ENCODE measurements at regions not wholly inside any gene's neighbourhood (a gene's known extent, or its start where the extent isn't known, plus 50 kb on each side); places are given as distances from the start of the nearest gene placed in this dataset.
"Not testable (repeated sequence)": the region's sequence is repeated elsewhere in the genome, so short reads cannot be mapped to it uniquely, and the experiment has no call there.

GRCh38 chrX:17944833-17945497 is 83.9 kb upstream of the RAI2 start:
- H3K9me1 ChIP-seq (replicated peaks; ENCODE audit: control insufficient read depth, extremely low read depth, insufficient read depth, low read length): no peaks in the 10 kb centered on the region
- FAIRE-seq: no peak
- POLR2A ChIA-PET: no interaction called here

GRCh38 chrX:17941171-17941570 is 80.1 kb upstream of the RAI2 start:
- DNase-seq (ENCODE audit: low read depth, low spot score); H3K27me3 ChIP-seq (ENCODE audit: control insufficient read depth in 2 of 2, insufficient read depth in 2 of 2, low read length in 2 of 2); BruUV-seq (replicated peaks); H3K9me3 ChIP-seq (replicated peaks; ENCODE audit: control insufficient read depth, insufficient read depth, low read length); dilution Hi-C loops (cut with MboI; ENCODE audit: extremely low pct_ligation_motif_present, low sequenced_read_pairs); H3K9me1 ChIP-seq (replicated peaks; ENCODE audit: control insufficient read depth, extremely low read depth, insufficient read depth, low read length); H3K4me1 ChIP-seq (ENCODE audit: control insufficient read depth, extremely low read depth, insufficient read depth, low read length); H3K79me2 ChIP-seq (ENCODE audit: control insufficient read depth, insufficient read depth, low read length); H4K20me1 ChIP-seq (replicated peaks; ENCODE audit: control insufficient read depth, extremely low read depth, insufficient read depth, low read length); H3K4me2 ChIP-seq (ENCODE audit: insufficient read depth, low read length); FAIRE-seq; H3K4me3 ChIP-seq (replicated peaks in 1 of 3; ENCODE audit: insufficient read depth in 1 of 3, low read depth in 1 of 3, low read length in 3 of 3); POLR2A ChIA-PET; H3K9ac ChIP-seq (replicated peaks; ENCODE audit: extremely low read depth, insufficient read depth, low read length); intact Hi-C loops (cut with micrococcal nuclease); H3K27ac ChIP-seq (ENCODE audit: insufficient read depth, low read depth, low read length); H3K36me3 ChIP-seq (ENCODE audit: control insufficient read depth in 2 of 2, extremely low read depth in 1 of 2, insufficient read depth in 2 of 2, low read length in 2 of 2); H2AFZ ChIP-seq (ENCODE audit: low read depth, low read length); CTCF ChIA-PET: not testable (repeated sequence)

More at GRCh38 chrX:17944833-17945497, 83.9 kb upstream of the RAI2 start:
- Histone ChIP-seq H3K4me3 (replicated peaks in 1 of 3; ENCODE audit: insufficient read depth in 1 of 3, low read depth in 1 of 3, low read length in 3 of 3) (no peak overlapping the region), H3K4me1 (ENCODE audit: control insufficient read depth, extremely low read depth, insufficient read depth, low read length) (no peaks in the 10 kb centered on the region), H3K9ac (replicated peaks; ENCODE audit: extremely low read depth, insufficient read depth, low read length) (no peak overlapping the region), H2AFZ (ENCODE audit: low read depth, low read length) (no peak overlapping the region), H3K27me3 (ENCODE audit: control insufficient read depth in 2 of 2, insufficient read depth in 2 of 2, low read length in 2 of 2) (no peaks in the 10 kb centered on the region), H3K27ac (ENCODE audit: insufficient read depth, low read depth, low read length) (no peak overlapping the region), H3K79me2 (ENCODE audit: control insufficient read depth, insufficient read depth, low read length) (no peaks in the 10 kb centered on the region), H3K9me3 (replicated peaks; ENCODE audit: control insufficient read depth, insufficient read depth, low read length) (no peaks in the 10 kb centered on the region), H3K36me3 (ENCODE audit: control insufficient read depth in 2 of 2, extremely low read depth in 1 of 2, insufficient read depth in 2 of 2, low read length in 2 of 2) (no peaks in the 10 kb centered on the region), H4K20me1 (replicated peaks; ENCODE audit: control insufficient read depth, extremely low read depth, insufficient read depth, low read length) (no peaks in the 10 kb centered on the region), H3K4me2 (ENCODE audit: insufficient read depth, low read length) (no peak overlapping the region)
- no TSS peak for BruUV-seq (replicated peaks)
- DNase-seq (ENCODE audit: low read depth, low spot score): peak; percentile 1
- dilution Hi-C loops (cut with MboI; ENCODE audit: extremely low pct_ligation_motif_present, low sequenced_read_pairs): no loop called here
- TF ChIP-seq GATA2 (IDR thresholded peaks at IDR 0.05; ENCODE audit: insufficient read depth, insufficient read length, low read depth, low read length) (no peak), CTCF (IDR thresholded peaks at IDR 0.05; ENCODE audit: extremely low read depth in 1 of 2, insufficient read depth in 1 of 2, low read depth in 1 of 2, low read length in 2 of 2) (peak; percentile 28 to 37)
- CTCF ChIA-PET: interaction anchor here (0.7 to 2.5 kb wide), 6 partner anchors 12 to 1389 kb away, joined by 3 to 19 read pairs (median 6); no protein-coding TSS in a partner anchor
- intact Hi-C loops (cut with micrococcal nuclease): no loop called here

Data from endothelial cell of umbilical vein (primary cell).